ENCODE measurements at regions not wholly inside any gene's neighbourhood (a gene's known extent, or its start where the extent isn't known, plus 50 kb on each side); places are given as distances from the start of the nearest gene placed in this dataset.
"Not testable (repeated sequence)": the region's sequence is repeated elsewhere in the genome, so short reads cannot be mapped to it uniquely, and the experiment has no call there.

- Mint-ChIP-seq H3K4me1 (ENCODE audit: unreplicated experiment) (peaks cover 7% of the 10 kb centered on the region), H3K9me3 (no peaks in the 10 kb centered on the region), H3K36me3 (no peaks in the 10 kb centered on the region), H3K27ac (no peak overlapping the region), H3K4me3 (no peak overlapping the region), H3K27me3 (no peaks in the 10 kb centered on the region)
- no peak for DNase-seq (ENCODE audit: extremely low spot score, unreplicated experiment)
- no peak for TF ChIP-seq CTCF (conservative IDR thresholded peaks at IDR 0.05)
These were observed 254.4 kb upstream of the PGRMC2 start for GRCh38 chr4:128542047-128542446.

- TF ChIP-seq CTCF (conservative IDR thresholded peaks at IDR 0.05) = no peak
- Mint-ChIP-seq H3K36me3 (no peaks in the 10 kb centered on the region), H3K9me3 (no peaks in the 10 kb centered on the region), H3K27me3 (no peaks in the 10 kb centered on the region), H3K27ac (no peak overlapping the region), H3K4me3 (no peak overlapping the region), H3K4me1 (ENCODE audit: unreplicated experiment) (peaks cover 7% of the 10 kb centered on the region)
- DNase-seq (ENCODE audit: extremely low spot score, unreplicated experiment) = no peak
These were observed 252.5 kb upstream of the PGRMC2 start for GRCh38 chr4:128540122-128540521.

- peak overlapping the region; percentile 52 for H3K27ac Mint-ChIP-seq
These were observed 250.7 kb upstream of the PGRMC2 start for GRCh38 chr4:128538111-128538882.

GRCh38 chr4:128536746-128537145 lies 249.1 kb upstream of the PGRMC2 start:
- Mint-ChIP-seq H3K4me1 (ENCODE audit: unreplicated experiment) (peaks cover 7% of the 10 kb centered on the region), H3K4me3 (no peak overlapping the region), H3K27me3 (no peaks in the 10 kb centered on the region), H3K27ac (no peak overlapping the region), H3K36me3 (no peaks in the 10 kb centered on the region), H3K9me3 (peaks cover 11% of the 10 kb centered on the region)
- TF ChIP-seq CTCF (conservative IDR thresholded peaks at IDR 0.05) = no peak
- DNase-seq (ENCODE audit: extremely low spot score, unreplicated experiment) = no peak

More at GRCh38 chr4:128538111-128538882, 250.7 kb upstream of the PGRMC2 start:
- H3K4me3 Mint-ChIP-seq = no peak overlapping the region
- H3K27me3 Mint-ChIP-seq = no peaks in the 10 kb centered on the region
- no peaks in the 10 kb centered on the region for H3K36me3 Mint-ChIP-seq
- peaks cover 7% of the 10 kb centered on the region for H3K4me1 Mint-ChIP-seq (ENCODE audit: unreplicated experiment)
- peaks cover 5% of the 10 kb centered on the region for H3K9me3 Mint-ChIP-seq
- no peak for DNase-seq (ENCODE audit: extremely low spot score, unreplicated experiment)
- no peak for TF ChIP-seq CTCF (conservative IDR thresholded peaks at IDR 0.05)

GRCh38 chr4:128535510-128535909 lies 247.9 kb upstream of the PGRMC2 start:
- H3K4me3 Mint-ChIP-seq; H3K36me3 Mint-ChIP-seq; H3K4me1 Mint-ChIP-seq (ENCODE audit: unreplicated experiment); H3K27me3 Mint-ChIP-seq; H3K27ac Mint-ChIP-seq; DNase-seq (ENCODE audit: extremely low spot score, unreplicated experiment): not testable (repeated sequence)
- H3K9me3 Mint-ChIP-seq = peaks cover 11% of the 10 kb centered on the region

GRCh38 chr4:128528793-128529553 lies 241.4 kb upstream of the PGRMC2 start:
- H3K4me3 Mint-ChIP-seq = peak overlapping the region; percentile 48
- TF ChIP-seq CTCF (conservative IDR thresholded peaks at IDR 0.05) = no peak

More at GRCh38 chr4:128528793-128529553, 241.4 kb upstream of the PGRMC2 start:
- peaks cover 6% of the 10 kb centered on the region for H3K9me3 Mint-ChIP-seq
- no peaks in the 10 kb centered on the region for H3K36me3 Mint-ChIP-seq
- H3K4me1 Mint-ChIP-seq (ENCODE audit: unreplicated experiment) = peaks cover 11% of the 10 kb centered on the region
- H3K27me3 Mint-ChIP-seq = no peaks in the 10 kb centered on the region
- peak overlapping the region; percentile 91 for H3K27ac Mint-ChIP-seq
- DNase-seq (ENCODE audit: extremely low spot score, unreplicated experiment) = no peak

Measured in type B pancreatic cell (in vitro differentiated cells).